ENCODE measurements at regions not wholly inside any gene's neighbourhood (a gene's known extent, or its start where the extent isn't known, plus 50 kb on each side); places are given as distances from the start of the nearest gene placed in this dataset.

DNA sequence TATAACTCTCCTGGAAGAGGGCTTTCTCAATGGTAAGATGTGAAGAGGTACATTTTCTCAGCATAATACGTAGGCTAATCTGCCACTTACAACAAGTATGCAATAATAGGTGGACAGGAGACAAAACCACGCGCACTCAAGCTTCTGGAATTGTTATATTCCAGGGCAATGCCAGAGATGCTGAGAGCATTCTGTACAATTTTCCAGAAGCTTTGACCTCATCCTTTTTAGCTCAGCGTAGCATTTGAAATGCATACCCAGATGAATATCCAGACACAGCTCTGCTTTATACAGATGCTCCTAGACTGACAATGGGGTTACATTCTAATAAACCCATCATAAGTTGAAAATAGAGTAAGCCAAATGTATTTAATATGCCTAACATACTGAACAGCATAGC is 1492.4 kb upstream of the FLRT2 start:
- TF ChIP-seq NR3C1 (CRISPR knock-in tag; conservative IDR thresholded peaks at IDR 0.05; ENCODE audit: low read depth) = no peak
- no peak for TF ChIP-seq ZNF138 (CRISPR knock-in tag; conservative IDR thresholded peaks at IDR 0.05)
- no peak for TF ChIP-seq CTCF (IDR thresholded peaks at IDR 0.05)
- no peak for TF ChIP-seq JUN (CRISPR knock-in tag; IDR thresholded peaks at IDR 0.05)
- TF ChIP-seq KAT7 (CRISPR knock-in tag; IDR thresholded peaks at IDR 0.05; ENCODE audit: borderline replicate concordance) = no peak

Data from WTC11 (cell line).